ENCODE measurements at regions not wholly inside any gene's neighbourhood (a gene's known extent, or its start where the extent isn't known, plus 50 kb on each side); places are given as distances from the start of the nearest gene placed in this dataset.

GRCh38 chr11:69984457-69985261 lies 93.5 kb upstream of the ANO1 start:
- H3K27ac ChIP-seq, result no peak overlapping the region
- CTCF ChIA-PET, result no interaction called here
- POLR2A ChIA-PET (ENCODE audit: low non-redundant PET), result no interaction called here
- DNase-seq (ENCODE audit: low spot score), result no peak
- no peak for TF ChIP-seq CTCF (conservative IDR thresholded peaks at IDR 0.05; ENCODE audit: low read depth)

GRCh38 chr11:69985331-69985640 lies 92.8 kb upstream of the ANO1 start:
- no peak for TF ChIP-seq CTCF (conservative IDR thresholded peaks at IDR 0.05; ENCODE audit: low read depth)
- H3K27ac ChIP-seq, result no peak overlapping the region
- ChIA-PET CTCF (no interaction called here), POLR2A (ENCODE audit: low non-redundant PET) (no interaction called here)
- no peak for DNase-seq (ENCODE audit: low spot score)

- no peak for TF ChIP-seq CTCF (conservative IDR thresholded peaks at IDR 0.05; ENCODE audit: low read depth)
- ChIA-PET POLR2A (ENCODE audit: low non-redundant PET) (no interaction called here), CTCF (no interaction called here)
- no peak overlapping the region for H3K27ac ChIP-seq
- DNase-seq (ENCODE audit: low spot score), result no peak
Measured at GRCh38 chr11:69985641-69986439, 92.3 kb upstream of the ANO1 start.

- TF ChIP-seq CTCF (conservative IDR thresholded peaks at IDR 0.05; ENCODE audit: low read depth), result no peak
- ChIA-PET POLR2A (ENCODE audit: low non-redundant PET) (no interaction called here), CTCF (interaction anchor here (0.7 kb wide), 1 partner anchor 92 kb away, joined by 4 read pairs; no protein-coding TSS in a partner anchor)
- H3K27ac ChIP-seq, result no peak overlapping the region
- DNase-seq (ENCODE audit: low spot score), result no peak
Measured at GRCh38 chr11:69986440-69986787, 91.7 kb upstream of the ANO1 start.

GRCh38 chr11:69986830-69987229 lies 91.3 kb upstream of the ANO1 start:
- POLR2A ChIA-PET (ENCODE audit: low non-redundant PET), result no interaction called here
- TF ChIP-seq CTCF (conservative IDR thresholded peaks at IDR 0.05; ENCODE audit: low read depth), result no peak
- no peak overlapping the region for H3K27ac ChIP-seq
- no peak for DNase-seq (ENCODE audit: low spot score)
- CTCF ChIA-PET, result interaction anchor here (0.7 kb wide), 1 partner anchor 93 kb away, joined by 4 read pairs; no protein-coding TSS in a partner anchor

- TF ChIP-seq CTCF (conservative IDR thresholded peaks at IDR 0.05; ENCODE audit: low read depth), result no peak
- ChIA-PET CTCF (no interaction called here), POLR2A (ENCODE audit: low non-redundant PET) (no interaction called here)
- DNase-seq (ENCODE audit: low spot score), result no peak
- H3K27ac ChIP-seq, result no peak overlapping the region
Measured at GRCh38 chr11:69992026-69992425, 86.1 kb upstream of the ANO1 start.
